ENCODE measurements at regions not wholly inside any gene's neighbourhood (a gene's known extent, or its start where the extent isn't known, plus 50 kb on each side); places are given as distances from the start of the nearest gene placed in this dataset.

- no peak for DNase-seq
Observed at GRCh38 chr14:79960288-79960687, 251.0 kb downstream of the DIO2 start.

- no peak for DNase-seq
Observed at GRCh38 chr14:79951572-79951971, 259.7 kb downstream of the DIO2 start.

- DNase-seq, result no peak
Observed at GRCh38 chr14:79949906-79950305, 261.4 kb downstream of the DIO2 start.

DNA sequence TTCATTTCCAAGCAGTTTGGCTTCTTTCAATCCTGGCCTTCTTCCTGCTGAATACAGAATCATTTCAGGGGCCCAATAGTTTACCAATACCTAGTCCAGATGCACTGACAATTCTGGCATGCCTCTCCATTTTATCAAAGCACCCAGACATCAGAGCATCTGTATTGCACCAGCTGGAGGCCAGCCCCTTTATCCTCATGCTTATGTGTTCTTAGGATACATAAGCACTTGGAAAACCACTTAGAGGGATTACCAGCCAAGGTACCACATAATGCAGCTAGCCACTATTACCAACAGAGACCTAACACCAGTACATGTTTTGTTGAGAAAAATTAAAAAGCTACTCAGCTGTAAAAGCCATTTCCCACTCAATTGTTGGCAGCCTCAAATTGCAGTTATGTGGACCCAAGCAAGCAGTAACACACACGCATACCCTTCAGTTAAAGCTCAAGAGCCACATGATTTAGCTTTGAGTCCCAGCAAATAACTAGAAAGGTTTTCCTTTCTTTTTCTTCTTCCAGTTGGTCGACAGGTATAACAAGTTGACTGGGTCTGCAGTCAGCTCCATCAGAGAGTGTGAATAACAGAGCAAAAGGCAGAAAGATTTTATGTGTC, 263.8 kb downstream of the DIO2 start:
- no peak for DNase-seq

DNA sequence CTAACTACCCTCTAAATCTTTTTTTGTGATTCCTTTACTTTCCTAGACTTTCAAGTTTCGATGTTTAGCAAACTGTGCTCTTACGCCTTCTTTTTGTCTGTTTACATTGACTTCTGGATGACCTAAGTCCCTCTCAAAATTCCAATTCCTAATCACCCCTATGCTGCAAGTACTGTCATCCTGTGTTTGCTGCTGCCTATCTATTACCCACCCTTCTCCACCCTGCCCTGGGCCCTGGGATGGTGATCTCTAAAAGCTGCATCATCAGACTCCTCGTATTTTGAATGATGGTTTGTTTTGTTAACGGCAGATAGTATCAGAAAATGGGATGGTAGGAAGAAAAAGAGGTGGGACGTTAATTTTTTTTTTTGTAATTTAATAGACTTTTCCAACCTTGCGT, 272.1 kb downstream of the DIO2 start:
- no peak for DNase-seq

DNA sequence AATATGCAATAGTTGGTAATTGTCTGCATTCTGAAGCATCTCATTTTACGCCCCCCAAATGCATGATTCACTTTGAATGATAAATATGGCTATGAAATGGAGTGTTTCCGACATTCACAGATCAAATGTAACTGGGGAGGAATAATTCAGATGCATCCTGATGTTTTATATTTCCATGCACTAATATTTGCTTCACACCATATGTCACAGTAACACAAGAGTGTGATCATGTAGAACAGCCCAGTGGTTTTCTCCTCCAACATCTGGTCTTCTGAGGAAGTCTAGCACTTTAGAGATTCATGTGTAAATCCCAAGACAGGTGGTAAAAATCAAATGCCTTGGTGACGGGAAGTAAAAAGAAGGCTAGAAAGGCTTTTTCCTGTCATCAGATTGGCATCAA, 273.1 kb downstream of the DIO2 start:
- no peak for DNase-seq

DNA sequence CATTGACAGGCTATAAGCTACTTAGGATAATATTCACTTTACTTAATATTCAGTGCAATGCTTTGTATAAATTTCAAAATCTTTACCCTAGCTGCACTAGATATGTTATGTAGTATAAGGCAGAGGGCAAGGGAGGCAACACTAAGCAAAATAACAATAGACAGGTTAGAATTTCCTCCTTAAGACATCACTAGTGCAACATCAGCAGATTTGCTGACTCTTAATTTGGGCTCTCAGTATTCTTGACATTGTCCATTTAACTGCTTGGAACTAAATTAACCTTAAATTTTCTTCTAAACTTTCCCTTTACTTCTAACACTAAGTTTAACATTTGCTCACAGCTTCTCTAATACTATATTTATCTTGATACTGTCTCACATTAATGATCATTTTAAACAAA, 273.9 kb downstream of the DIO2 start:
- no peak for DNase-seq

DNA sequence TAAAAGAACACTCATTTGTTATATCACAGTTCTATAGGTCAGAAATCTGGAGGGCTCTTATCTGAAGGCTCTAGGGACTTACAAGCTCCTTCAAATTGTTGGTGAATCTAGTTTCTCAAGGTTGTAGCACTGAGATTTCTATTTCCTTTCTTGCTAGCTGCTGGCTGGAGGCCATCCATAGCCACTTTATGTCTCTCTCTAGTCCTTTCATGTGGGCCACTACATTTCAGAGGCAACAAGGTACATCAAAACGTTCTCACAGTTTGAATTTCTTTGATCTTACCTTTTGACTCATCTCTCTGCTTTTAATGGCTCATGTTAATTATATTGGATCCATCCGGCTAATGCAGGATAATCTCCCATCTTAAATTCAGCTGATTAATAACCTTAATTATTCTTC, 286.8 kb downstream of the DIO2 start:
- no peak for DNase-seq

DNA sequence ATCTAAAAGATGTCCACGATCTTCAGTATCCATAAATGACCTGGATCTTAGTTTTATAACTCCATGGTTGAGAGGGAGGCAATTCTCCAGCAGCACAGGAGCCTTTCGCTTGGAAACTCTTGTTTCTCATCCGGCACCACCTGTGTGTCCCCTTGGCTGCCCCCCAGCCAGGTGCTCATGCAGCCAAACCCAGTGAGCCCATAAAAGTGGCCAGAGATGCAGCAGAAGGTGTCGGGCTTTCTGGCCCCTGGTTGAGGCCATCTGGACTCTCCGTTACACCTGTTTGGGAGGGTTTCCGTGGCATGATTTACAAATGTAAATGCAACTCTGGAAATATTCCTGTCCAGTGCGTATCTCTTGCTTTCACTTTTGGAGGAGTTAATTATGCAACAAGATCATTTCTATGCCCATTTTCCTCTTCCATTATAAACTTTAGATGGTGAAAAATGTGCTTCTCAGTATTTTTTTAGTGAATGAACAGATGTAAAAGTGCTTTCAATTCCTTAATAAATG, 291.1 kb downstream of the DIO2 start:
- DNase-seq, result no peak

Data from MV-4-11 (cell line).